C4-2B (cell line): ENCODE measurements at regions not wholly inside any gene's neighbourhood (a gene's known extent, or its start where the extent isn't known, plus 50 kb on each side); places are given as distances from the start of the nearest gene placed in this dataset.

ENCODE experiments used
- H3K27ac ChIP-seq: fragments of 450-650 bp; 2 replicates; pipeline ENCODE4 v1.5.1; 2017
- CTCF ChIP-seq: fragments of 450-650 bp; conservative IDR thresholded peaks from 2 replicates; pipeline ENCODE4 v1.5.1; 2017; ENCODE audit warnings: mild to moderate bottlenecking
- ZFX ChIP-seq: fragments of 450-650 bp; IDR thresholded peaks from 2 replicates; pipeline ENCODE4 v1.6.1; 2017

DNA sequence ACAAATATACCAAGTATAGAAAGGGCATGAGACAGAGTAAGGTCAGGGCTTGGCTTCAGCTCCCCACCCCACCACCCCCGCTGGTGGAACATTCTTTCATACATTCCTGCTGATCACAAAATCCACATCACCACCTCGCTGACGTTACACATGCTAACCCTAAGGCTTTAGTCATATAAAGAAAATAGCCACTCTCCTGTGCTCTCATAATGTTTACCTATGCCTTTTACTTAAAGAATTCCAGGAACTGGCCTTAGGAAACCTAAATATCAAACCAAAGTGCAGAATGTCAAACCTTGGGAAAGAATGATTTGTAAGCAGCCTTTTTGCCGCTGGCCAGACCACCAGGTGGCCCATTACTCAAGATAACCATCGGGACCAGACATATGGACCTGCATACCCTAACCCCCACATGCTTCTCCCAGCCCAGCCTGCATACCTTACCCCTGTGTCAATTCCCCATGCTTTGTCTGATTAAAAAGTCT is 136.3 kb upstream of the SLC39A10 start:
- TF ChIP-seq ZFX (no peak), CTCF (no peak)
- no peak overlapping the region for H3K27ac ChIP-seq

GRCh38 chr2:195515551-195515950 is 141.5 kb upstream of the SLC39A10 start:
- TF ChIP-seq ZFX, result no peak
- no peak for TF ChIP-seq CTCF

GRCh38 chr2:195514365-195514764 is 142.7 kb upstream of the SLC39A10 start:
- TF ChIP-seq CTCF (no peak), ZFX (no peak)
- H3K27ac ChIP-seq, result no peak overlapping the region

More at GRCh38 chr2:195515551-195515950, 141.5 kb upstream of the SLC39A10 start:
- H3K27ac ChIP-seq, result no peak overlapping the region

DNA sequence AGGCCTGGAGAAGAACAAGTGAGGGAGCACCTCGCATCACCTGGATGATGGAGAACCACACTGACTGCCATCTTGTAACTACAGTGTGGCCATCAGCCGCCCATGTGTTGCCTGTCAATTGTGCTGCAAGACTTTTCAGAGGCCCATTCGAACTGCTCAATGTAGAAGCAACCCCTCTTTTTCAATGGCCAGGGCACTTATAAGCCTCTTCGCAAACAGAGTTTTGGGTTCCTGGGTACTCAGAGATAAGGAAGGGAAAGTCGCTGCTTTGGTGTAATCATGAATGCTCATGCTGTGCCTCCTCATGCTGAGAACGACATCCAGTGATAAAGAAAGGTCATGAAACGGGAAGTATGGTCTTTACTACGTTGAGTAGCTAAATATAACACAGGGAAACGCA is 143.9 kb upstream of the SLC39A10 start:
- TF ChIP-seq CTCF (no peak), ZFX (no peak)
- no peak overlapping the region for H3K27ac ChIP-seq

- no peak overlapping the region for H3K27ac ChIP-seq
- TF ChIP-seq CTCF, result no peak
- TF ChIP-seq ZFX, result no peak
Measured at GRCh38 chr2:195509551-195509950, 147.5 kb upstream of the SLC39A10 start.

DNA sequence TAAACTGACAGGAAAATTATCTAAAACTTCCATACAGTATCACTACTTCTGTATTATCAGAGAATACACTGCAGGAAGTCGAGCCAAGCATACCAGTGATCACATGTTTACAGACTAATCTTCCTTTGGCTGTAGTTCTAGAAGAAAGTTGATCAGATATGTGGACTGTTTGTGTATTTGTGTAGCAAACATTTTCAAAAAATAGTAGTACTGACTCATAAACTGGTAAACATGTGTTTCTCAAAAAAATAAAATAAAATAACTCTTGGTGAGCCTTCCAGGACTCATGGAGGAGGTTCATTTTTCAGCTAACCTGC is 148.9 kb upstream of the SLC39A10 start:
- no peak overlapping the region for H3K27ac ChIP-seq
- TF ChIP-seq CTCF, result no peak
- no peak for TF ChIP-seq ZFX

- TF ChIP-seq ZFX, result no peak
- no peak for TF ChIP-seq CTCF
- H3K27ac ChIP-seq, result no peak overlapping the region
Measured at GRCh38 chr2:195507447-195508138, 149.4 kb upstream of the SLC39A10 start.
